Renal cortical epithelial cell (primary cell): ENCODE measurements at regions not wholly inside any gene's neighbourhood (a gene's known extent, or its start where the extent isn't known, plus 50 kb on each side); places are given as distances from the start of the nearest gene placed in this dataset.

ENCODE experiments used
- DNase-seq: peaks from one replicate; pipeline ENCODE4 v3.0.0-alpha.2; 2011; ENCODE audit warnings: low read depth

GRCh38 chr18:75679331-75679730, 251.8 kb upstream of the SMIM21 start:
- no peak for DNase-seq

DNA sequence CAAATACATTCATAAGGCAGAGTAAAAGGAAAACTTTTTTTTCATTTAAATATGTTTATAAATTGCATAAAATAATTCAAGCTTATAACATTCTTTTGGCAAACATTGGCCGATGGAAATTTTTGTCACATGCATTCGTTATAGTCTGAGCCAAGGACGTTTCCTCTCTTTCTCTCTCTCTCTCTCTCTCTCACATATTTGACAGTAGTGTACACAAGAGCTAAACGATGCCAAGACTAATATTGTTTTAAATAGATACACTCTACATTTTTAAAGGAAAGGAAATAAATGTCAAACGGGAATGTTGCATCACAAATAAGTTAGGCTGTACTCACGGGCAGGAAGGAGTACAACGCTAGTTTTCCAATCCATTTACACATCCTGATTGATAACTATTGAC, 251.1 kb upstream of the SMIM21 start:
- DNase-seq: no peak

- no peak for DNase-seq
These were observed 250.4 kb upstream of the SMIM21 start for GRCh38 chr18:75677696-75678455.

GRCh38 chr18:75660932-75661331, 233.4 kb upstream of the SMIM21 start:
- DNase-seq: no peak

GRCh38 chr18:75659535-75660023, 232.1 kb upstream of the SMIM21 start:
- no peak for DNase-seq

DNA sequence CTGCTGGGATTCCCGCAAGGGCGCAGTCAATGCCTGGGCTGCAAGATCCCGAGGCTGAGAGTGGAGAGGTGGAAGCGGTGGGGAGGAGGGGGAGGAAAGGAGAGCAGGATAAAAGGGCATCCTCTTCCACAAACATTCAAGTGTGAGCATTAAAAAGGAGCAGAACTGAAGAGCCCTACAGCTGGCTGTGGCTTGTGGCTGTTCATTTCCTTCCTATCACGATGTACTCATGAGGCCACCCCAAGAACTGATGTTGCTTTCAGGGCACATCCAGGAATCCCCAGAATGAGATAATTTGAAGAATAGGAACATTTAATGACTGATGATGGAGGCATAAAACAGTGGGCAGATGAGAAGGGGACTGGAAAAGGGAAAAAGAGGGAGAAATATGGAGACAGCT, 230.8 kb upstream of the SMIM21 start:
- DNase-seq: no peak

DNA sequence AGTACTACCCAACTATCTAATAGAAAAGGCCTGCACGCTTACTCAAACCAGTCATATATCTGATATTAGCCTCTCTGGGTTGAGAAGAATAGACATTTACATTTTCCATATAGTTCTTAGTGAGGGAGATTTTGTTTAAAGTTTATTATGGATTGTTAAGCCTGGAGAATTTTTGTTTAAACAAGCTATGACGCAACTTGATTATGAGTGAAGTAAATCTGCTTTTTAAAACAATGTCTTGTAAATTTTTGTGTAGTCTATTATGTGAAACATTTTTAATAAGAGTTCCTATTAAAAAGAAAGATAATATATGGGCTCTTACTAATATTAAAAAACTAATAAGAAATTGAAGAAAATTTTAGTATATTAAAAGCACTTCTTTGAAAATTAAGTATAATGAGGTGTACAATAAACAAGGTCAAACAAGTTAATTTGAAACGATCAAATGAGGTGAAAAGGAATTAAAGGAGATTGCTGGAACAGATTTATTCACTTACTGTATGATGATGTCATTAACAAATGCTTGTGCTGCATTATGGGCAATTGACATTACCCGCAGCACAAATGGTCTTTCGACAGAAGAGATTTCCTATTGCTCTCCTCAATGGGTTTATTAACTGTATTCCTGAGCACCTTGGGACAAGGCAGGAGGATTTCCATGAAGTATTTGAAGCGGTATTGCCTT, 229.2 kb upstream of the SMIM21 start:
- DNase-seq: no peak

GRCh38 chr18:75656035-75656434, 228.5 kb upstream of the SMIM21 start:
- DNase-seq: no peak

DNA sequence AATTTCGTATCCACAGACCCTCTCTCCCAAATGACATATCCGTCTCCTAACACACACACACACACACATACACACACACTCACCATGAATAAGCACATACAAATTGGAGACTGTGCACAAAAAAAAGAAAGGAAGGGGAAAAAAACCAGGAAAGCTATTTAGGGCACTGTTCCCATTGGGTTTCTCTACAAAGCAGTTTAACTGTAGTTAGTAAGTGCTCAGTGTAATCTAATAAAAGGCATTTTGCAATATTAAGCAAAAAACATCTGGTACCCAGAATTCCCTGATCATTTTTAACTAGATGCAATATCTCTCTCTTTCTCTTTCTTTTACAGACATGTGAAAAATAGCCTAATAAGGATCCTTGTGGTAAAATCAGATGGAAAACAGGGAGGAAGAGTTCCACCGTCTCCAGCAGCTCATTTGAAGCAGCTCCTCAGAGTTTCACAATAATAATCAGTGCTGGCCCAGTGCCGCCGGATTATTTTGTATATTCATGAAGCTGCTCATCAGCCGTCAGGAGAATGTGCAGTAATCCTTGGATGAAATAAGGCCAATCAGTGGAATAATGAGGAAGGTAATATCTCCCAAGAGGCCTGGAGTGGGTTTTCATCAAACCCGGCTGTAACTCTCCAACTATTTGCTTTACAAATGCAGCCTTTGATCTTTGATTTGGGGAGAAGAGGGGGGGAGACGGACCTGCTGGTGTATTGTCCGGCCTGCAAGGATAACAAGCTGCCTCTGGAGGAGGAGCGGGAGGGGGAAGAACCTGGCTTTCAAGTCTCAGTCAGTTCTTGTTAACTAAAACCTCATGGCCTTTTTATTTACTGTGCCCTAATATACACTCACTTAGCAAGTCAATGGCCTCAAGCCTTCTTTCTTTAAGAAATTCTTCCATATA, 227.6 kb upstream of the SMIM21 start:
- DNase-seq: no peak

GRCh38 chr18:75654386-75654785, 226.9 kb upstream of the SMIM21 start:
- DNase-seq: no peak

DNA sequence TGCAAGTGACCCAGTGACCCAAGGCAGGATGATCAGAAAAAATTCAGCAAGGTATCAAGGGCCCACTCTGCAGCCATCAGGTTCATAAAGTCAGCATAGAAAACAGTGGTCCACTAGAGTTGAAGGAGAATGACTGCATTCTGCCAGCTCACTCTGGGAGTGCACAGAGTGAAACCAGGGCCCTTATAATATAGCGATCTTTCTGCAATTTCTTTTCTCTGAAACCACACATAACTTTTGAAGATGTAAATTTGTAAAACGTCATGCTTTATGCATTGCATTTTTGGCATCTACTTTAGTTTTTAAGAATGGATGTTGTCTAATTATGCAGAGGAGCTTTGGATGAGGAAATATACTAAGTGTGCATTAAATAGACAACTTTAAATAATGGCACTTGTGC, 225.0 kb upstream of the SMIM21 start:
- DNase-seq: no peak

DNA sequence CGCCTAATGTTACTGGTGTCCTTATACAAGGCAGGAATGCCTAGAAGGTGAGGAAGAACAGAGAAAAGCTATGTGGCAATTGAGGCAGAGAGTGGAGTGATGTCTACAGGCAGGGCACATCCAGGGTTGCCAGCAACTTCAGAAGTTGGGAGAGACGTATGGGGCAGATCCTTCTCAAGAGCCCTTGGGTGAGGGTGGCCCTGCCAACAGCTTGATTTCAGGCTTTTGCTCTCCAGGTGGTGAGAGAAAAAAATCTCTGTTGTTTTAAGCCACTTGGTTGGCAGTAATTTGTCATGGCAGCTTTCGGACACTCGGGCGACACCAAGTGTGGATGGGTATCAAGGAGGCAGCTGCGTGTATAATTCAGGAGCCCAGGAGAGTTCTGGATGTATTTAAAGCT, 217.4 kb upstream of the SMIM21 start:
- no peak for DNase-seq

- DNase-seq: no peak
These were observed 215.6 kb upstream of the SMIM21 start for GRCh38 chr18:75643083-75643482.

DNA sequence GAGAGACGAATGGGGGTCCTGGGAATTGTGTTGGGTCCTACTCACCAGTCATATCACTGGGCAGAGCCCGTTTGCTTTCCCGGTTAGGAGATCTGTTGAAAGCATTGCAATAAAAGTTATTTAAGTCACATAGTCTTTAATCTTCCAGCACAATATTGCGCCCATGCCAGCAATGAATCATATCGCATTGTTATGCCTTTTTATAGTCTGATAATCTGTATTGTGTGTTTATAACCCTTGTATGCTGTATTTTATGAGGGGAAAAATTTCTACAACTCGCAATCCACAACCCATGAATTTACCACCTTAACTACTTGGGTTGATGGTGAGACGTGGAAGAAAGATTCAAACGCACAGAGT, 211.9 kb upstream of the SMIM21 start:
- DNase-seq: no peak

DNA sequence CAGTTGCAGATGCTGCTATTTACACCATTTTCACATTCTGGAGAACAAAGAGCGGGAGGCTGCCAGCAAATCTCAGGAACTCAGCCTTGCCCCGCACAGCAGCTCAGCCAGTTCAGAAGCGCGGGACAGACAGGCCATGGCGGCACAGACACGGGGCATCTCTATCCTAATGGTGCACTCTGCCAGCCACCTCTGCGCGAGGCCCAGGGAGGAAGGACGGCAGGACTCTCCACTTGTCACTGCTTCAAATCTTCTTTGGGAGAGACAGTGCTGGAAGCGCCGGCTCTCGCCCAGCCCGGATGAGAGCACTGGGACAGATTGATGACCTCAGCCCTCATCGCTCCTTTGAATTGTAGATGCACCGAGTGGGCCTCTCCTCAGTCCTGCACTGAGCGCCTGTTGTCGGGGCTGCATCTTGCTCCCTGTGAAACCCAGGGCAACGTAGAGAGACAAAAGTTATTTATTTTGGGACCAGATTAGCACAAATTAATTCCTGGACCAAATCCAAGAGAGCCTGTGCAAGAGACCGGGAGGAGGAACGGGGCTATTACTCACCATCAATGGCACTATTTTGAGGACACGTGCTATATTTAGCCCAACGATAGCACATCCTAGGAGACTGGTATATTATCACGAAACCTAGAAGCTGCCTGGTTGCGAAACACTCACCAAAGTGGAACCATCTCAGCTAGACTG, 211.4 kb upstream of the SMIM21 start:
- DNase-seq: no peak

DNA sequence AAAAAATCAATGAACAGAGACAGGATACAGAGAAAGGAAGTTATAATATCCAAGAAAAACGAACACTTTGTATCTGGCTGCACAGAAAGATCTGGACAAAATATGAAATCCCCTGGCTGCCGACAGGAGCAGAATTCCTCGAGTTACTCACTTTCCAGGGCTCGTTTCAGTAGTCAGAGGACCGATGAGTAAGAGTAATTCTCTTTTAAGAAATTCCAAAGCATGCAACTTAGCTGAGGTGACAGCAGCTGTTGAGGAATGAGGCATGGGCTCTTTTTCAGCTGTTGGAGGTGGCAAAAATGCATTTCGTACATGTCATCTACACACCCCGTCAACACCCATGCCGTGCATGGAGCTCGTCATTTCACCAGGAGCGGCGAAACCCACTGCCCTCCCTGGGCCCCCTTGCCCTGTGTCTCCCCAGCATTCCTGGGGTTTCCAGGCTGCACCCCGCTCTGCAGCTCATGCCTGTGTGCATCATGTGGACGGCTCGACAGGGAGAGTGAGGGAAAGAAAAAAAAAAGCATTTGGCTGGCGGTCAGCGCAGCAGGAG, 210.8 kb upstream of the SMIM21 start:
- DNase-seq: no peak

DNA sequence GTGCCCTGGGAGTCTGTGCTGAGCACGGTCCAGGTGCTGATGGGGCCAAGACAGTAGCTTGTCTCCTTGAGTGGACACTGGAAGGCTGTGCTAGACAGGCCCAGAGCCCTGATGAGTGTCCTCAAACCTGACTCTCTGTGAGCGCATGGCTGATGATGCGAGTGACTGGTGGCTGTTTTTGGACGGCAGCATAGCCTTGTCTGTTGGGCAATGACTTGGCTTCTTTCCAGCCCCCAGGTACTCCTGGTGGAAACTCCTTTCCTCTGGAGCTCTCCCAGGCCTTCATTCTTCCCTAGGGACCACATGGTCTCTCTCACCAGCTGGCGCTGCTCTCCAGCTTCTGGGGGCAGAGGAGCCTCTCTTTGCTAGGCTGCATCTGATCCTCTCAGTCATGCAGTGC, 207.6 kb upstream of the SMIM21 start:
- DNase-seq: no peak

DNA sequence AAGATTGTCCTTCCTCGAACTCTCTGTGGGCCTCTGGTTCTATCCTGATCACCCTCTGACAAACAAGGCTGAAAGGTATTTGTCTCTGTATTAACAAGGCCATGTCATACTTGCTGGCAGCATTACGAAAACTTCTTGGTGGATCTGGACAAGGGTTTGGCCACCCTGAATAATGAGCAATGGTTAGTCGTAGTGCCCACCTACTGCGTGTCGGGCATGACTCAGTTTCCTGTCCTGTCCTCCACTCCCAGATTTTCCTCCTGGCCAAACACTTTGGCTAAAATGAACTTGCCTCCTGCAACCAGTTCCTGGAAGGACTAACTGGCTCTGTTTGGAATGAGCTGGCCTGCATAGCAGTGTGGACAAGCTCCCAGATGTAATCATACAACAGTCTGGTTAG, 198.5 kb upstream of the SMIM21 start:
- DNase-seq: no peak

GRCh38 chr18:75624869-75625268, 197.4 kb upstream of the SMIM21 start:
- DNase-seq: no peak

DNA sequence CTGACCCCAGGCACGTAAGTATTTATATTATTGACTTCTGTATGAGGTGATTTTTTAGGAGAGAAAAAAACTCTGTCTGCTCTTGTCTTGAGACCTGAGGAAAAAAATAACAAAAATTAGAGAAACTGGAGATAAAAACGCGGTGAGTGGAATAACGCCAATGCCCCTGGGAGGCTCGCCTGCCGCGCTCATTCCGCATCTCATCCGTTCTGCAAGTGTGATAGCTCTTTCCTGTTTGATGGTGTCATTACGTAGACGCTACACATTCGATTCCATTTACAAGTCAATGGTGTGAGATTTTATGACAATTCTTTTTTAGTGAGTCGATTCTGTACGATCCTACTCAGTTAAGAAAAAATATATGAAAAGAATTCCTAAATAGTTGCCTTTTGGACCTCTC, 194.3 kb upstream of the SMIM21 start:
- DNase-seq: no peak

DNA sequence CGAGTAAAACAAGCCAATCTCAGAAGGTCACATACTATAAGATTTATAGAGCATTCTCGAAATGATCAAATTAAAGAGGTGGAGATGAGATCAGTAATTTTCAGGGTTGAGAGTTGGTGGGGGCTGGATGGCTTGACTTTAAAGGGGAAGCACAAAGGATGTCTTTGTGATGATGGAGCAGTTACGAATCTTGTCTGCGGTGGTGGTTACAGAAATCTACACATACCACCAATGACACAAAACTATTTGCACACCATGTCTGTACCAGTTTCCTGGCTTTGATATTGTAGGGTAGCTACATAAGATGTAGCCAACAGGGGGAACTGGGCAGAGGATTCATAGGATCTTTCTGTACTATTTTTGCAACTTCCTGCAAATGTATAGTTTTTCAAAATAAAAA, 190.6 kb upstream of the SMIM21 start:
- DNase-seq: no peak

DNA sequence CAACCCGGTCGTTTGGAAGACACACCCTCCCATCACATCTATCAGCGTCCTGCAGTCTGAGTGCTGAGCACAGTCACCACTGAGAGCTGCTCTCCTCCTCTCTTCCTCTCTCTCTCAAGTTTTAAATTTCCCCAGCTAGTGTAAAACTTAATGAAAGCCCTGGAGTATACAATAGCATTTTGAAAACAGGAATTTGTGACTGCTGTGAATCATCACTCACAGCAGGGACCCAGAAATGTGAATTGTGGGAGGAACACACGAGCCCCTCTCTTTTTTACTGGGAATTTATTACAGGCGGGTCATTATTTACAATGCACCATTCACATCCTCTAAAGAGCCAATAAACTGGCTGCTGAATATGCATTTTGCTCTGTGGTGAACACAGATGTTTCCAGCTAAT, 185.0 kb upstream of the SMIM21 start:
- DNase-seq: no peak
